ENCODE measurements at regions not wholly inside any gene's neighbourhood (a gene's known extent, or its start where the extent isn't known, plus 50 kb on each side); places are given as distances from the start of the nearest gene placed in this dataset.
A peak's percentile ranks its signal among the peaks of the same experiment; 100 is the strongest.

- no peak for TF ChIP-seq CTCF (IDR thresholded peaks at IDR 0.05)
- peak overlapping the region; percentile 3 for H3K27ac Mint-ChIP-seq
- H3K9me3 Mint-ChIP-seq = peaks cover 1% of the 10 kb centered on the region
- intact Hi-C loops (cut with micrococcal nuclease) = no loop called here
- peaks cover 10% of the 10 kb centered on the region for H3K4me1 Mint-ChIP-seq (ENCODE audit: low read depth)
- no peak overlapping the region for H3K4me3 Mint-ChIP-seq
- POLR2A ChIA-PET = no interaction called here
- CTCF ChIA-PET = no interaction called here
- no peak for ATAC-seq
- DNase-seq = peak; percentile 8
- no peaks in the 10 kb centered on the region for H3K36me3 Mint-ChIP-seq (ENCODE audit: low read depth)
- no peaks in the 10 kb centered on the region for H3K27me3 Mint-ChIP-seq
These were observed 1660.3 kb downstream of the EFNB2 start for GRCh38 chr13:104875038-104875754.

GRCh38 chr13:104872153-104872552, 1663.3 kb downstream of the EFNB2 start:
- CTCF ChIA-PET = no interaction called here
- Mint-ChIP-seq H3K27ac (no peak overlapping the region), H3K27me3 (no peaks in the 10 kb centered on the region), H3K36me3 (ENCODE audit: low read depth) (peaks cover 4% of the 10 kb centered on the region), H3K9me3 (peaks cover 9% of the 10 kb centered on the region), H3K4me3 (no peak overlapping the region), H3K4me1 (ENCODE audit: low read depth) (peaks cover 21% of the 10 kb centered on the region)
- intact Hi-C loops (cut with micrococcal nuclease) = no loop called here
- POLR2A ChIA-PET = no interaction called here
- no peak for TF ChIP-seq CTCF (IDR thresholded peaks at IDR 0.05)
- DNase-seq (no peak), ATAC-seq (no peak)

GRCh38 chr13:104871456-104871855, 1664.0 kb downstream of the EFNB2 start:
- intact Hi-C loops (cut with micrococcal nuclease) = no loop called here
- POLR2A ChIA-PET = no interaction called here
- Mint-ChIP-seq H3K27ac (no peak overlapping the region), H3K27me3 (no peaks in the 10 kb centered on the region), H3K4me1 (ENCODE audit: low read depth) (peaks cover 21% of the 10 kb centered on the region), H3K9me3 (peaks cover 9% of the 10 kb centered on the region), H3K36me3 (ENCODE audit: low read depth) (peaks cover 4% of the 10 kb centered on the region), H3K4me3 (no peak overlapping the region)
- CTCF ChIA-PET = no interaction called here
- no peak for DNase-seq
- no peak for TF ChIP-seq CTCF (IDR thresholded peaks at IDR 0.05)
- ATAC-seq = no peak

- TF ChIP-seq CTCF (IDR thresholded peaks at IDR 0.05) = no peak
- H3K27me3 Mint-ChIP-seq = no peaks in the 10 kb centered on the region
- peaks cover 12% of the 10 kb centered on the region for H3K9me3 Mint-ChIP-seq
- H3K4me3 Mint-ChIP-seq = no peak overlapping the region
- peaks cover 12% of the 10 kb centered on the region for H3K4me1 Mint-ChIP-seq (ENCODE audit: low read depth)
- POLR2A ChIA-PET = no interaction called here
- intact Hi-C loops (cut with micrococcal nuclease) = no loop called here
- H3K36me3 Mint-ChIP-seq (ENCODE audit: low read depth) = peaks cover 4% of the 10 kb centered on the region
- CTCF ChIA-PET = no interaction called here
- H3K27ac Mint-ChIP-seq = no peak overlapping the region
- ATAC-seq (no peak), DNase-seq (no peak)
These were observed 1666.0 kb downstream of the EFNB2 start for GRCh38 chr13:104869501-104869900.

- Mint-ChIP-seq H3K27ac (no peak overlapping the region), H3K4me3 (no peak overlapping the region), H3K9me3 (peaks cover 12% of the 10 kb centered on the region), H3K36me3 (ENCODE audit: low read depth) (peaks cover 4% of the 10 kb centered on the region), H3K4me1 (ENCODE audit: low read depth) (peaks cover 11% of the 10 kb centered on the region), H3K27me3 (no peaks in the 10 kb centered on the region)
- intact Hi-C loops (cut with micrococcal nuclease) = no loop called here
- POLR2A ChIA-PET = no interaction called here
- no peak for DNase-seq
- CTCF ChIA-PET = no interaction called here
- TF ChIP-seq CTCF (IDR thresholded peaks at IDR 0.05) = no peak
- ATAC-seq = no peak
These were observed 1666.7 kb downstream of the EFNB2 start for GRCh38 chr13:104868806-104869205.

Measured in activated CD8-positive, alpha-beta T cell treated with anti-CD3 and anti-CD28 coated beads for 36 hours (primary cell).